NB4 (cell line): ENCODE measurements at regions not wholly inside any gene's neighbourhood (a gene's known extent, or its start where the extent isn't known, plus 50 kb on each side); places are given as distances from the start of the nearest gene placed in this dataset.

Experiments
- MAX ChIP-seq: IDR thresholded peaks from 2 replicates; pipeline ENCODE4 v1.6.1; 2011; ENCODE audit warnings: low read depth, low read length
- MYC ChIP-seq: IDR thresholded peaks from 2 replicates; pipeline ENCODE4 v1.6.1; 2011; ENCODE audit warnings: low read depth, low read length
- POLR2A ChIP-seq: IDR thresholded peaks from 2 replicates; pipeline ENCODE4 v1.6.1; 2011; ENCODE audit warnings: mild to moderate bottlenecking; ENCODE audit not compliant: insufficient read length; ENCODE audit errors: extremely low read depth
- TF ChIP-seq, protein P1 (sequence below): IDR thresholded peaks from one replicate; pipeline ENCODE4 v1.5.1; 2012; ENCODE audit warnings: low read depth, low read length

DNA sequence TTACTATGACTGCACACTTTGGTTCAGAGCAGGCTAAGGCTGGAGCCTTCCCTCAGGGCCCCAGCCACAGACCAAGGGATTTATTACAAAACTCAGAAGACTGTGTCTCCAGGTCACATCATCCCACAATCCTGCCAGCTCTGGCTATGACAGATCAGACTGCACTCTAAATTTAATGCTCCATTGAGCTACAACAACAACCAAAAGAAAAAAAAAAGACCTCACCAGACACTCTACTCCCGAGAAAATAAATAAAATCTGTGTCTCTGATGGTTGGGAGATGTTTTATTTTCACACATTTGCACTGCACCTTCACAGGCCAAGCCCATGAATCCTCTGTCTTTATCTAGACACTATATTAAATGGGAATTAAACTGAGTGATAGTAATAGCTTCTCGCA is 50.8 kb upstream of the CTNNB1 start:
- TF ChIP-seq POLR2A (no peak), MAX (no peak), MYC (no peak)
- TF ChIP-seq, protein P1, sequence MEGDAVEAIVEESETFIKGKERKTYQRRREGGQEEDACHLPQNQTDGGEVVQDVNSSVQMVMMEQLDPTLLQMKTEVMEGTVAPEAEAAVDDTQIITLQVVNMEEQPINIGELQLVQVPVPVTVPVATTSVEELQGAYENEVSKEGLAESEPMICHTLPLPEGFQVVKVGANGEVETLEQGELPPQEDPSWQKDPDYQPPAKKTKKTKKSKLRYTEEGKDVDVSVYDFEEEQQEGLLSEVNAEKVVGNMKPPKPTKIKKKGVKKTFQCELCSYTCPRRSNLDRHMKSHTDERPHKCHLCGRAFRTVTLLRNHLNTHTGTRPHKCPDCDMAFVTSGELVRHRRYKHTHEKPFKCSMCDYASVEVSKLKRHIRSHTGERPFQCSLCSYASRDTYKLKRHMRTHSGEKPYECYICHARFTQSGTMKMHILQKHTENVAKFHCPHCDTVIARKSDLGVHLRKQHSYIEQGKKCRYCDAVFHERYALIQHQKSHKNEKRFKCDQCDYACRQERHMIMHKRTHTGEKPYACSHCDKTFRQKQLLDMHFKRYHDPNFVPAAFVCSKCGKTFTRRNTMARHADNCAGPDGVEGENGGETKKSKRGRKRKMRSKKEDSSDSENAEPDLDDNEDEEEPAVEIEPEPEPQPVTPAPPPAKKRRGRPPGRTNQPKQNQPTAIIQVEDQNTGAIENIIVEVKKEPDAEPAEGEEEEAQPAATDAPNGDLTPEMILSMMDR, result no peak
